HG02678 (cell line): ENCODE measurements at regions not wholly inside any gene's neighbourhood (a gene's known extent, or its start where the extent isn't known, plus 50 kb on each side); places are given as distances from the start of the nearest gene placed in this dataset.
"Not testable (repeated sequence)": the region's sequence is repeated elsewhere in the genome, so short reads cannot be mapped to it uniquely, and the experiment has no call there.

Experiments used
- ATAC-seq: cut with Tn5 transposase; IDR thresholded peaks from one replicate; pipeline ENCODE4 v1.9.1; 2021; ENCODE audit warnings: mild to moderate bottlenecking, moderate library complexity; ENCODE audit not compliant: unreplicated experiment

GRCh38 chr4:188717661-188718060 lies 578.4 kb downstream of the TRIML1 start:
- ATAC-seq, result no peak

- no peak for ATAC-seq
These were observed 580.6 kb downstream of the TRIML1 start for GRCh38 chr4:188719794-188720193.

- no peak for ATAC-seq
These were observed 583.7 kb downstream of the TRIML1 start for GRCh38 chr4:188722911-188723310.

- ATAC-seq, result no peak
These were observed 588.5 kb downstream of the TRIML1 start for GRCh38 chr4:188727746-188728145.

- ATAC-seq, result no peak
These were observed 589.1 kb downstream of the TRIML1 start for GRCh38 chr4:188728359-188728758.

- no peak for ATAC-seq
These were observed 592.9 kb downstream of the TRIML1 start for GRCh38 chr4:188732131-188732530.

- no peak for ATAC-seq
These were observed 595.8 kb downstream of the TRIML1 start for GRCh38 chr4:188735082-188735481.

GRCh38 chr4:188737251-188738002 lies 598.2 kb downstream of the TRIML1 start:
- ATAC-seq, result no peak

- peak; percentile 54 for ATAC-seq
These were observed 599.0 kb downstream of the TRIML1 start for GRCh38 chr4:188738290-188738689.

- not testable (repeated sequence) for ATAC-seq
These were observed 600.9 kb downstream of the TRIML1 start for GRCh38 chr4:188740172-188740571.

GRCh38 chr4:188740791-188741190 lies 601.5 kb downstream of the TRIML1 start:
- not testable (repeated sequence) for ATAC-seq

GRCh38 chr4:188754372-188755002 lies 615.2 kb downstream of the TRIML1 start:
- ATAC-seq, result no peak

GRCh38 chr4:188767496-188767895 lies 628.3 kb downstream of the TRIML1 start:
- ATAC-seq, result no peak

- ATAC-seq, result no peak
These were observed 639.7 kb downstream of the TRIML1 start for GRCh38 chr4:188778905-188779304.

- no peak for ATAC-seq
These were observed 640.3 kb downstream of the TRIML1 start for GRCh38 chr4:188779581-188779980.

- no peak for ATAC-seq
These were observed 640.8 kb downstream of the TRIML1 start for GRCh38 chr4:188780028-188780427.

- no peak for ATAC-seq
These were observed 641.4 kb downstream of the TRIML1 start for GRCh38 chr4:188780686-188781085.

- ATAC-seq, result no peak
These were observed 642.4 kb downstream of the TRIML1 start for GRCh38 chr4:188781655-188782054.

- no peak for ATAC-seq
These were observed 643.9 kb downstream of the TRIML1 start for GRCh38 chr4:188783175-188783574.

- no peak for ATAC-seq
These were observed 644.4 kb downstream of the TRIML1 start for GRCh38 chr4:188783606-188784160.

GRCh38 chr4:188796600-188796999 lies 657.4 kb downstream of the TRIML1 start:
- ATAC-seq, result not testable (repeated sequence)

- ATAC-seq, result not testable (repeated sequence)
These were observed 657.8 kb downstream of the TRIML1 start for GRCh38 chr4:188797011-188797410.
